ENCODE measurements at regions not wholly inside any gene's neighbourhood (a gene's known extent, or its start where the extent isn't known, plus 50 kb on each side); places are given as distances from the start of the nearest gene placed in this dataset.

DNA sequence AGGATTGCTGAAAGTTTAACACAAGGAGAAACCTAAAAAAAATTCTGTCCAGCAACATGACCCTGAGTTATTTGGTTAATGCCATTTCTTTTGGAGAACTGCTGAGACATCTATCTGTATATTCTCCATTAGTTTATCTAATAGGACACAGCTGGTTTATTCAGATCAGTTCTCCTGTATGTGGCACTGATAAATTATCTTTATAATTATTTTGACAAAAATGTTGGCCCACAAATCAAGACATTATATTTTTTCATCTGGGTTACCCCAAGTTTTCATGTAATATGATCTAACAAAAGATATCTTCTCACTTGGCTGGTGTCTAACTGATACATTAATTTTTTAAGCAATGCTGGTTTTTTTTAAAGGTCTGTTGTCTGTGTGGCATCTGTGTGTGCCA, 231.4 kb downstream of the KLF12 start:
- in situ Hi-C loops (cut with HindIII; ENCODE audit: low sequenced_read_pairs) = no loop called here
- TF ChIP-seq, protein P1, sequence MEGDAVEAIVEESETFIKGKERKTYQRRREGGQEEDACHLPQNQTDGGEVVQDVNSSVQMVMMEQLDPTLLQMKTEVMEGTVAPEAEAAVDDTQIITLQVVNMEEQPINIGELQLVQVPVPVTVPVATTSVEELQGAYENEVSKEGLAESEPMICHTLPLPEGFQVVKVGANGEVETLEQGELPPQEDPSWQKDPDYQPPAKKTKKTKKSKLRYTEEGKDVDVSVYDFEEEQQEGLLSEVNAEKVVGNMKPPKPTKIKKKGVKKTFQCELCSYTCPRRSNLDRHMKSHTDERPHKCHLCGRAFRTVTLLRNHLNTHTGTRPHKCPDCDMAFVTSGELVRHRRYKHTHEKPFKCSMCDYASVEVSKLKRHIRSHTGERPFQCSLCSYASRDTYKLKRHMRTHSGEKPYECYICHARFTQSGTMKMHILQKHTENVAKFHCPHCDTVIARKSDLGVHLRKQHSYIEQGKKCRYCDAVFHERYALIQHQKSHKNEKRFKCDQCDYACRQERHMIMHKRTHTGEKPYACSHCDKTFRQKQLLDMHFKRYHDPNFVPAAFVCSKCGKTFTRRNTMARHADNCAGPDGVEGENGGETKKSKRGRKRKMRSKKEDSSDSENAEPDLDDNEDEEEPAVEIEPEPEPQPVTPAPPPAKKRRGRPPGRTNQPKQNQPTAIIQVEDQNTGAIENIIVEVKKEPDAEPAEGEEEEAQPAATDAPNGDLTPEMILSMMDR (IDR thresholded peaks at IDR 0.05; ENCODE audit: low read depth, low read length) = no peak
- no peak for DNase-seq (ENCODE audit: low read depth, low spot score)
- H3K4me3 ChIP-seq (ENCODE audit: low read depth, low read length) = no peak overlapping the region

DNA sequence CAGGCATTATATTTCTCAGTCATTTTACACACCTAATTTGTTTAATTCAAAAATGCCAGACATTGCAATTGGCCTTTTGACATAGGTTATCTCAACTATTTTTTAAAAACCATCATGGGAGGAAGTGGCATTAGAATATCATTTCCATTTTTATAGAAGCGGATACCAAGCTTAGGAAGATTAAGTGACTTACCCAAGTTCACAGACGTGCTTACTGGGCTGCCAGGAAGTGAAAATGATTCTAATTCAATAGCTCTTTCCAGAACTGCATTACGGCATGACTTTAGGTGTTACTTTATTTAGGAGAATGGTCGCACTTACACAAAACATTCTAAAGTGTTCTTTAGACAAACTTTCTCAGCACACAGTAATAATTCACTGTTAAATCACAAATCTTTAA, 231.9 kb downstream of the KLF12 start:
- in situ Hi-C loops (cut with HindIII; ENCODE audit: low sequenced_read_pairs) = no loop called here
- no peak for DNase-seq (ENCODE audit: low read depth, low spot score)
- TF ChIP-seq, protein P1 (IDR thresholded peaks at IDR 0.05; ENCODE audit: low read depth, low read length) = no peak
- no peak overlapping the region for H3K4me3 ChIP-seq (ENCODE audit: low read depth, low read length)

DNA sequence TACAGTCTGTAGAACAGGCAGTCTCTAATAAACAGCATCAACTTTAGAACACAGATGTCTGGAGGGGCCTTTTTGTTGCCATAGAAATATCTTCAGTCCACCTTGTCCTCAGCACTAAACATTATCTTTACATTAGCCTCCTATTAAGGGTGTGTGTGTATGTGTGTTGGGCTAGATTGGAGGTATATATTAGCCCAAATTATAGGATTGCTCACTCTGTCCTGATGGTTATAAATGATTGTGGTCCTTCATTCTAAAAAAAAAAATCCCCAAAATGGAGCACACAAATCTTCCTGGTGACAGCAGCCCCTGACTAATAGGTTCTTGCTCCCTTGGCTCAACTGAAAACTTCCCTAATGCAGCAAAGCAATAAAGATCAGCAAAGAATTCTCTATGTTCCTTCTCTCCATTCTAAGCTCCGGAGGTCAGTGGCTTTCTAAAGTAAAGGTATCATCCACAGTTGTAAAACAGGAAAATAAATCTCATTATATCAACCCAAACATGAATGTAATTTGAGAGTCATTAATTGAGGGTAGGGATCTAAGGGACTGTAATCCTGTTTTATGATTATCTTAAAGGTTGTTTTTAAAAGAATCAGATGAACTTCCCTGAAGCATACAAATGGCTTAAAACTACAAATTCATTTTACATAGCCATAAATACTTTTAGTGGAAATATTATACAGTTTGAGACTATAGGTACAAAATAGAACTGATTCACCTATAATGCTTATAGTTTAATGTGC, 232.7 kb downstream of the KLF12 start:
- no peak for DNase-seq (ENCODE audit: low read depth, low spot score)
- no peak overlapping the region for H3K4me3 ChIP-seq (ENCODE audit: low read depth, low read length)
- TF ChIP-seq, protein P1 (IDR thresholded peaks at IDR 0.05; ENCODE audit: low read depth, low read length) = no peak
- in situ Hi-C loops (cut with HindIII; ENCODE audit: low sequenced_read_pairs) = no loop called here

DNA sequence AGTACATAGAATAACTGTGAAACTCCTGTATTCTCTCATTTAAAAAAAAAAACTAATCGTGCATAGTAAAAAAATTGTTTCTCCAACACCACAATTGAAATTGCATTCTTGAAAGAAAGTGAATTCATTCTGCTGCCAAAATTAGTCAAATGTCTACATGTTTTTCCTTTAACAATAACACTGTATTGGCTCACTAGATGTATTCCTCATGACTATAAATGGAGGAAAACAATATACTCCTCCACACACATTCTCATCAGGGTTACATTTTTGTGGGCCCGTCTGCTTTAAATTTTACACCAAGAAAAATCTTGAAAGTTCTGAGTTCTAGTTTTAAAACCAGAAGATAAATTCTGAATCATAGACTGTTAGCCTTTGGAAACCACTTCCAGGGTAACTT, 233.6 kb downstream of the KLF12 start:
- in situ Hi-C loops (cut with HindIII; ENCODE audit: low sequenced_read_pairs) = no loop called here
- DNase-seq (ENCODE audit: low read depth, low spot score) = no peak
- TF ChIP-seq, protein P1 (IDR thresholded peaks at IDR 0.05; ENCODE audit: low read depth, low read length) = no peak
- H3K4me3 ChIP-seq (ENCODE audit: low read depth, low read length) = no peak overlapping the region

DNA sequence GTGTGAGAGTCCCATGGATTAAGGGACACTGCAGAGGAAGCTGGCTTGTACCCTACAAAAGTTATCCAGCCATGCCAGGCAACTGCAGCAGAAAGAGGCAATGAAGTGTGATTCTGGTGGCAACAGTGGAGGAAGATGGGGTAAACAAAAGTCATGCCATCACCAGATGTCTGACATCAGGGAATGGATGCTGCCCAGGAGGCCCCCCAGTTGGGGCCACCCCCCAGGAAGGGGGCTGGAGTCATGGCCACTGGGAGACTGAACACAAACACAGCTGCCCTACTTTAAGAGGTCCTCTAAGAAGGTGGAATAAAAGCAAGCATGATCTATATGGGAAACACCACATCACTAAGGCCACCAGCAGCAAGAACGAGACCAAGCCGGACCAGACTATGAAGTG, 235.3 kb downstream of the KLF12 start:
- in situ Hi-C loops (cut with HindIII; ENCODE audit: low sequenced_read_pairs) = no loop called here
- H3K4me3 ChIP-seq (ENCODE audit: low read depth, low read length) = no peak overlapping the region
- no peak for DNase-seq (ENCODE audit: low read depth, low spot score)
- TF ChIP-seq, protein P1 (IDR thresholded peaks at IDR 0.05; ENCODE audit: low read depth, low read length) = no peak

DNA sequence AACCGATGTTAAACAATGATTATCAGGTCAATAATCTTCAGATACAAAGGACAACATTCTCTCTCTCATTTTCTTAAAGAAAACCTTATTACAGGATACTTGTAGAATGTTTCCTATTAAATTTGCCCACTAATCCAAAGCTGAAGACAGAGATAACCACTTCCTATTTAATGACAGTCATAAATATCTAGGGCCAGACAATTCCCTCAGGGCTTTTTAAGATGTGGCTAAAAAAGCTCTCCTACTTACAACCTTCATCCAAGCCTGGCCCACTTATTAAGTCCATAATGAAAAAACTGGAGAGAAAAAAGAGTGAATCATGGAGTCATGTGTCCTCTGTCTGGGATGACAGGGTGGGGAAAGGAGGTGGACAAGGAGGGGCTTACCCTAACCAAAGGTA, 235.9 kb downstream of the KLF12 start:
- TF ChIP-seq, protein P1 (IDR thresholded peaks at IDR 0.05; ENCODE audit: low read depth, low read length) = no peak
- in situ Hi-C loops (cut with HindIII; ENCODE audit: low sequenced_read_pairs) = no loop called here
- H3K4me3 ChIP-seq (ENCODE audit: low read depth, low read length) = no peak overlapping the region

More for the DNA sequence above, 235.9 kb downstream of the KLF12 start:
- DNase-seq (ENCODE audit: low read depth, low spot score) = no peak
